Naive B cell (primary cell): ENCODE measurements at regions not wholly inside any gene's neighbourhood (a gene's known extent, or its start where the extent isn't known, plus 50 kb on each side); places are given as distances from the start of the nearest gene placed in this dataset.

Experiments used
- ATAC-seq, 2 donors: fragments of 150-1000 bp; cut with Tn5 transposase; 2 replicates each; pipeline ENCODE4 v1.10.0; 2021; ENCODE audit warnings: low read depth in 2 of 2, mild to moderate bottlenecking in 2 of 2, moderate library complexity in 2 of 2
- DNase-seq: peaks from one replicate; pipeline ENCODE4 v3.0.0; 2022
- H3K27ac Mint-ChIP-seq, 6 donors: one replicate each; pipeline ENCODE4 v1.8.0; 2020 to 2022; ENCODE audit warnings: mild to moderate bottlenecking in 6 of 6, mixed read lengths in 6 of 6, moderate library complexity in 5 of 6, inconsistent platforms in 2 of 6
- H3K27me3 Mint-ChIP-seq, 3 donors: one replicate each; pipeline ENCODE4 v1.8.0; 2021 to 2022; ENCODE audit warnings: mixed read lengths in 3 of 3, mild to moderate bottlenecking in 1 of 3
- H3K36me3 Mint-ChIP-seq, 2 donors: one replicate each; pipeline ENCODE4 v1.8.0; 2020 to 2022; ENCODE audit warnings: mixed read lengths in 2 of 2, inconsistent platforms in 1 of 2, mild to moderate bottlenecking in 1 of 2
- H3K4me1 Mint-ChIP-seq, 3 donors: one replicate each; pipeline ENCODE4 v1.8.0; 2020 to 2022; ENCODE audit warnings: mixed read lengths in 3 of 3, inconsistent platforms in 1 of 3, mild to moderate bottlenecking in 1 of 3, moderate library complexity in 1 of 3
- H3K4me3 Mint-ChIP-seq, 8 donors: one replicate each; pipeline ENCODE4 v1.8.0; 2020 to 2022; ENCODE audit warnings: mild to moderate bottlenecking in 8 of 8, mixed read lengths in 8 of 8, moderate library complexity in 8 of 8, inconsistent platforms in 2 of 8
- H3K9me3 Mint-ChIP-seq, 7 donors: one replicate each; pipeline ENCODE4 v1.8.0; 2020 to 2022; ENCODE audit warnings: mixed read lengths in 7 of 7, mild to moderate bottlenecking in 5 of 7, inconsistent platforms in 2 of 7, moderate library complexity in 1 of 7

GRCh38 chr3:170714122-170714521, 128.2 kb upstream of the SLC7A14 start:
- Mint-ChIP-seq H3K4me3 (no peak overlapping the region), H3K27me3 (peaks cover 28 to 60% (median 31%) of the 10 kb centered on the region in 3 donors), H3K4me1 (no peaks in the 10 kb centered on the region), H3K36me3 (peaks cover 3 to 18% of the 10 kb centered on the region in 2 donors), H3K27ac (no peak overlapping the region), H3K9me3 (peaks cover 6 to 45% (median 17%) of the 10 kb centered on the region in 7 donors)
- no peak for DNase-seq
- ATAC-seq, result no peak

- ATAC-seq, result no peak
- DNase-seq, result no peak
- Mint-ChIP-seq H3K4me1 (no peaks in the 10 kb centered on the region), H3K4me3 (no peak overlapping the region), H3K27me3 (peaks cover 27 to 55% (median 31%) of the 10 kb centered on the region in 3 donors), H3K27ac (no peak overlapping the region), H3K36me3 (peaks cover 8 to 17% of the 10 kb centered on the region in 2 donors), H3K9me3 (peaks cover 5 to 42% (median 17%) of the 10 kb centered on the region in 7 donors)
Measured at GRCh38 chr3:170713653-170714052, 127.8 kb upstream of the SLC7A14 start.

GRCh38 chr3:170712798-170713197, 126.9 kb upstream of the SLC7A14 start:
- Mint-ChIP-seq H3K27me3 (peaks cover 21 to 49% (median 29%) of the 10 kb centered on the region in 3 donors), H3K27ac (no peak overlapping the region)

GRCh38 chr3:170712336-170712735, 126.5 kb upstream of the SLC7A14 start:
- ATAC-seq (no peak), DNase-seq (no peak)
- H3K27me3 Mint-ChIP-seq, result peaks cover 21 to 49% (median 34%) of the 10 kb centered on the region in 3 donors
- H3K4me3 Mint-ChIP-seq, result no peak overlapping the region
- H3K4me1 Mint-ChIP-seq, result no peaks in the 10 kb centered on the region
- H3K27ac Mint-ChIP-seq, result no peak overlapping the region
- peaks cover 8 to 13% of the 10 kb centered on the region in 2 donors for H3K36me3 Mint-ChIP-seq
- peaks cover 1 to 38% (median 17%) of the 10 kb centered on the region in 7 donors for H3K9me3 Mint-ChIP-seq

More at GRCh38 chr3:170712798-170713197, 126.9 kb upstream of the SLC7A14 start:
- H3K4me1 Mint-ChIP-seq, result no peaks in the 10 kb centered on the region
- DNase-seq (no peak), ATAC-seq (no peak)
- H3K9me3 Mint-ChIP-seq, result peaks cover 1 to 38% (median 17%) of the 10 kb centered on the region in 7 donors
- H3K36me3 Mint-ChIP-seq, result peaks cover 8 to 13% of the 10 kb centered on the region in 2 donors
- no peak overlapping the region for H3K4me3 Mint-ChIP-seq

- DNase-seq (no peak), ATAC-seq (no peak)
- Mint-ChIP-seq H3K36me3 (peaks cover 8 to 13% of the 10 kb centered on the region in 2 donors), H3K27ac (no peak overlapping the region), H3K27me3 (peaks cover 16 to 44% (median 34%) of the 10 kb centered on the region in 3 donors), H3K4me3 (no peak overlapping the region), H3K9me3 (peaks cover 1 to 38% (median 17%) of the 10 kb centered on the region in 7 donors), H3K4me1 (no peaks in the 10 kb centered on the region)
Measured at GRCh38 chr3:170711786-170712185, 125.9 kb upstream of the SLC7A14 start.

GRCh38 chr3:170709046-170709445, 123.2 kb upstream of the SLC7A14 start:
- Mint-ChIP-seq H3K9me3 (peaks cover 2 to 28% (median 16%) of the 10 kb centered on the region in 7 donors), H3K27me3 (peaks cover 5 to 32% (median 31%) of the 10 kb centered on the region in 3 donors), H3K36me3 (peaks cover 8 to 13% of the 10 kb centered on the region in 2 donors), H3K4me3 (no peak overlapping the region), H3K4me1 (no peaks in the 10 kb centered on the region), H3K27ac (no peak overlapping the region)
- ATAC-seq, result no peak
- DNase-seq, result no peak

- ATAC-seq (no peak), DNase-seq (no peak)
- peaks cover 5 to 33% (median 31%) of the 10 kb centered on the region in 3 donors for H3K27me3 Mint-ChIP-seq
- H3K9me3 Mint-ChIP-seq, result peaks cover 2 to 28% (median 16%) of the 10 kb centered on the region in 7 donors
- no peak overlapping the region for H3K27ac Mint-ChIP-seq
- H3K4me1 Mint-ChIP-seq, result no peaks in the 10 kb centered on the region
- no peak overlapping the region for H3K4me3 Mint-ChIP-seq
- peaks cover 8 to 13% of the 10 kb centered on the region in 2 donors for H3K36me3 Mint-ChIP-seq
Measured at GRCh38 chr3:170707899-170708298, 122.0 kb upstream of the SLC7A14 start.

- peaks cover 4 to 31% (median 20%) of the 10 kb centered on the region in 3 donors for H3K27me3 Mint-ChIP-seq
- peaks cover 8 to 13% of the 10 kb centered on the region in 2 donors for H3K36me3 Mint-ChIP-seq
- DNase-seq (no peak), ATAC-seq (no peak)
- H3K4me3 Mint-ChIP-seq, result no peak overlapping the region
- H3K4me1 Mint-ChIP-seq, result no peaks in the 10 kb centered on the region
- H3K27ac Mint-ChIP-seq, result no peak overlapping the region
- peaks cover 2 to 20% (median 8%) of the 10 kb centered on the region in 7 donors for H3K9me3 Mint-ChIP-seq
Measured at GRCh38 chr3:170705131-170705530, 119.3 kb upstream of the SLC7A14 start.

- no peak overlapping the region for H3K27ac Mint-ChIP-seq
- peaks cover 9 to 40% (median 25%) of the 10 kb centered on the region in 3 donors for H3K27me3 Mint-ChIP-seq
Measured at GRCh38 chr3:170703121-170703588, 117.3 kb upstream of the SLC7A14 start.

GRCh38 chr3:170701696-170702678, 116.1 kb upstream of the SLC7A14 start:
- H3K27me3 Mint-ChIP-seq, result peaks cover 9 to 33% (median 18%) of the 10 kb centered on the region in 3 donors
- no peak overlapping the region for H3K27ac Mint-ChIP-seq
- no peak for DNase-seq

More at GRCh38 chr3:170703121-170703588, 117.3 kb upstream of the SLC7A14 start:
- Mint-ChIP-seq H3K9me3 (peaks cover 0 to 5% (median 2%) of the 10 kb centered on the region in 7 donors), H3K4me3 (no peak overlapping the region), H3K36me3 (no peaks in the 10 kb centered on the region), H3K4me1 (no peaks in the 10 kb centered on the region)
- DNase-seq (no peak), ATAC-seq (no peak)

GRCh38 chr3:170700054-170700404, 114.2 kb upstream of the SLC7A14 start:
- Mint-ChIP-seq H3K27me3 (peaks cover 10 to 39% (median 17%) of the 10 kb centered on the region in 3 donors), H3K36me3 (no peaks in the 10 kb centered on the region), H3K4me3 (no peak overlapping the region), H3K27ac (no peak overlapping the region), H3K4me1 (no peaks in the 10 kb centered on the region), H3K9me3 (peaks cover 0 to 5% (median 2%) of the 10 kb centered on the region in 7 donors)
- ATAC-seq (no peak), DNase-seq (no peak)

More at GRCh38 chr3:170701696-170702678, 116.1 kb upstream of the SLC7A14 start:
- peaks cover 0 to 5% (median 2%) of the 10 kb centered on the region in 7 donors for H3K9me3 Mint-ChIP-seq
- H3K36me3 Mint-ChIP-seq, result no peaks in the 10 kb centered on the region
- H3K4me1 Mint-ChIP-seq, result no peaks in the 10 kb centered on the region
- no peak for ATAC-seq
- no peak overlapping the region for H3K4me3 Mint-ChIP-seq

GRCh38 chr3:170699158-170700053, 113.5 kb upstream of the SLC7A14 start:
- no peak overlapping the region for H3K27ac Mint-ChIP-seq
- no peaks in the 10 kb centered on the region for H3K36me3 Mint-ChIP-seq
- ATAC-seq, result no peak
- no peak for DNase-seq
- peaks cover 0 to 2% (median 0%) of the 10 kb centered on the region in 7 donors for H3K9me3 Mint-ChIP-seq
- H3K4me3 Mint-ChIP-seq, result no peak overlapping the region
- no peaks in the 10 kb centered on the region for H3K4me1 Mint-ChIP-seq
- H3K27me3 Mint-ChIP-seq, result peaks cover 4 to 33% (median 17%) of the 10 kb centered on the region in 3 donors

- H3K27ac Mint-ChIP-seq, result no peak overlapping the region
- H3K36me3 Mint-ChIP-seq, result no peaks in the 10 kb centered on the region
- no peak for DNase-seq
- H3K27me3 Mint-ChIP-seq, result peaks cover 4 to 32% (median 17%) of the 10 kb centered on the region in 3 donors
- no peak overlapping the region for H3K4me3 Mint-ChIP-seq
- no peaks in the 10 kb centered on the region for H3K4me1 Mint-ChIP-seq
- H3K9me3 Mint-ChIP-seq, result no peaks in the 10 kb centered on the region
- no peak for ATAC-seq
Measured at GRCh38 chr3:170697908-170698307, 112.0 kb upstream of the SLC7A14 start.
